AG09319 (cell line): ENCODE measurements at regions not wholly inside any gene's neighbourhood (a gene's known extent, or its start where the extent isn't known, plus 50 kb on each side); places are given as distances from the start of the nearest gene placed in this dataset.

Experiments
- DNase-seq: peaks from one replicate; pipeline ENCODE4 v3.0.0-alpha.2; 2010; ENCODE audit warnings: low read depth; ENCODE audit errors: extremely low read depth
- CTCF ChIP-seq: IDR thresholded peaks from 2 replicates; pipeline ENCODE4 v1.5.1; 2011; ENCODE audit warnings: low read depth, mild to moderate bottlenecking, inconsistent platforms, low read length, moderate library complexity

- no peak for TF ChIP-seq CTCF
- no peak for DNase-seq
These were observed 113.0 kb upstream of the CACUL1 start for GRCh38 chr10:118867768-118868167.

GRCh38 chr10:118868589-118868988 is 113.8 kb upstream of the CACUL1 start:
- DNase-seq = no peak
- TF ChIP-seq CTCF = no peak

- peak; percentile 19 for DNase-seq
- no peak for TF ChIP-seq CTCF
These were observed 115.9 kb upstream of the CACUL1 start for GRCh38 chr10:118870467-118871243.

GRCh38 chr10:118871244-118871865 is 116.6 kb upstream of the CACUL1 start:
- no peak for TF ChIP-seq CTCF
- DNase-seq = no peak

GRCh38 chr10:118873091-118873737 is 118.4 kb upstream of the CACUL1 start:
- no peak for TF ChIP-seq CTCF
- DNase-seq = no peak

GRCh38 chr10:118873738-118874105 is 119.0 kb upstream of the CACUL1 start:
- TF ChIP-seq CTCF = no peak
- no peak for DNase-seq

- no peak for DNase-seq
- TF ChIP-seq CTCF = no peak
These were observed 119.4 kb upstream of the CACUL1 start for GRCh38 chr10:118874171-118874570.
